ENCODE measurements at regions not wholly inside any gene's neighbourhood (a gene's known extent, or its start where the extent isn't known, plus 50 kb on each side); places are given as distances from the start of the nearest gene placed in this dataset.

- dilution Hi-C loops (cut with MboI; ENCODE audit: extremely low pct_ligation_motif_present, low sequenced_read_pairs), result no loop called here
- DNase-seq (ENCODE audit: low read depth, low spot score), result no peak
- no peaks in the 10 kb centered on the region for H4K20me1 ChIP-seq (ENCODE audit: control insufficient read depth, extremely low read depth, insufficient read depth, low read length)
- peaks cover 5% of the 10 kb centered on the region for H3K4me1 ChIP-seq (ENCODE audit: control insufficient read depth, extremely low read depth, insufficient read depth, low read length)
- no peak for FAIRE-seq
- no peak overlapping the region for H3K4me3 ChIP-seq (ENCODE audit: control insufficient read depth in 2 of 3, extremely low read depth in 1 of 3, insufficient read depth in 2 of 3, low read depth in 1 of 3, low read length in 3 of 3)
- no peaks in the 10 kb centered on the region for H3K9me1 ChIP-seq (ENCODE audit: control insufficient read depth, extremely low read depth, insufficient read depth, low read length)
- H3K4me2 ChIP-seq (ENCODE audit: control insufficient read depth, extremely low read depth, insufficient read depth, low read depth, low read length), result no peak overlapping the region
- peaks cover 49% of the 10 kb centered on the region for H3K27me3 ChIP-seq (ENCODE audit: control insufficient read depth, extremely low read depth, insufficient read depth, low read length)
- H3K9ac ChIP-seq (ENCODE audit: control insufficient read depth, extremely low read depth, insufficient read depth, low read length), result no peak overlapping the region
- TF ChIP-seq EZH2 (IDR thresholded peaks at IDR 0.05; ENCODE audit: low read length) (no peak), CTCF (optimal IDR thresholded peaks at IDR 0.05 in 1 of 3, IDR thresholded peaks at IDR 0.05 in 1 of 3, conservative IDR thresholded peaks at IDR 0.05 in 1 of 3; ENCODE audit: extremely low read depth in 1 of 3, insufficient read depth in 2 of 3, low read length in 3 of 3) (no peak)
- no peaks in the 10 kb centered on the region for H3K36me3 ChIP-seq (ENCODE audit: control insufficient read depth in 2 of 2, extremely low read depth in 1 of 2, insufficient read depth in 2 of 2, low read length in 2 of 2)
- H2AFZ ChIP-seq (ENCODE audit: control insufficient read depth, low read length), result no peak overlapping the region
- no peaks in the 10 kb centered on the region for H3K79me2 ChIP-seq (ENCODE audit: control insufficient read depth, insufficient read depth, low read length)
- no peaks in the 10 kb centered on the region for H3K9me3 ChIP-seq (ENCODE audit: control insufficient read depth, low read depth, low read length)
- H3K27ac ChIP-seq (ENCODE audit: control insufficient read depth, insufficient read depth, low read length), result no peak overlapping the region
These were observed 93.5 kb upstream of the PAX2 start for GRCh38 chr10:100651916-100652315.

GRCh38 chr10:100652406-100653135 lies 92.8 kb upstream of the PAX2 start:
- H3K36me3 ChIP-seq (ENCODE audit: control insufficient read depth in 2 of 2, extremely low read depth in 1 of 2, insufficient read depth in 2 of 2, low read length in 2 of 2), result no peaks in the 10 kb centered on the region
- H3K79me2 ChIP-seq (ENCODE audit: control insufficient read depth, insufficient read depth, low read length), result no peaks in the 10 kb centered on the region
- H3K9ac ChIP-seq (ENCODE audit: control insufficient read depth, extremely low read depth, insufficient read depth, low read length), result no peak overlapping the region
- no peak for TF ChIP-seq EZH2 (IDR thresholded peaks at IDR 0.05; ENCODE audit: low read length)
- TF ChIP-seq CTCF (optimal IDR thresholded peaks at IDR 0.05 in 1 of 3, IDR thresholded peaks at IDR 0.05 in 1 of 3, conservative IDR thresholded peaks at IDR 0.05 in 1 of 3; ENCODE audit: extremely low read depth in 1 of 3, insufficient read depth in 2 of 3, low read length in 3 of 3), result no peak
- H4K20me1 ChIP-seq (ENCODE audit: control insufficient read depth, extremely low read depth, insufficient read depth, low read length), result no peaks in the 10 kb centered on the region
- H3K27me3 ChIP-seq (ENCODE audit: control insufficient read depth, extremely low read depth, insufficient read depth, low read length), result peaks cover 53% of the 10 kb centered on the region
- no peak overlapping the region for H3K27ac ChIP-seq (ENCODE audit: control insufficient read depth, insufficient read depth, low read length)
- H3K4me1 ChIP-seq (ENCODE audit: control insufficient read depth, extremely low read depth, insufficient read depth, low read length), result peaks cover 5% of the 10 kb centered on the region
- DNase-seq (ENCODE audit: low read depth, low spot score) (no peak), FAIRE-seq (no peak)
- H3K9me1 ChIP-seq (ENCODE audit: control insufficient read depth, extremely low read depth, insufficient read depth, low read length), result no peaks in the 10 kb centered on the region
- no peak overlapping the region for H2AFZ ChIP-seq (ENCODE audit: control insufficient read depth, low read length)
- no peaks in the 10 kb centered on the region for H3K9me3 ChIP-seq (ENCODE audit: control insufficient read depth, low read depth, low read length)
- no peak overlapping the region for H3K4me2 ChIP-seq (ENCODE audit: control insufficient read depth, extremely low read depth, insufficient read depth, low read depth, low read length)
- dilution Hi-C loops (cut with MboI; ENCODE audit: extremely low pct_ligation_motif_present, low sequenced_read_pairs), result no loop called here
- H3K4me3 ChIP-seq (ENCODE audit: control insufficient read depth in 2 of 3, extremely low read depth in 1 of 3, insufficient read depth in 2 of 3, low read depth in 1 of 3, low read length in 3 of 3), result no peak overlapping the region
